GM21526 (cell line): ENCODE measurements at regions not wholly inside any gene's neighbourhood (a gene's known extent, or its start where the extent isn't known, plus 50 kb on each side); places are given as distances from the start of the nearest gene placed in this dataset.

Source experiments
- ATAC-seq: cut with Tn5 transposase; IDR thresholded peaks from one replicate; pipeline ENCODE4 v1.9.1; 2021; ENCODE audit warnings: moderate library complexity; ENCODE audit not compliant: unreplicated experiment, low FRiP score

GRCh38 chr21:26743524-26743923 is 101.7 kb downstream of the ADAMTS1 start:
- ATAC-seq, result no peak

- ATAC-seq, result no peak
Observed at GRCh38 chr21:26739189-26739588, 106.0 kb downstream of the ADAMTS1 start.

DNA sequence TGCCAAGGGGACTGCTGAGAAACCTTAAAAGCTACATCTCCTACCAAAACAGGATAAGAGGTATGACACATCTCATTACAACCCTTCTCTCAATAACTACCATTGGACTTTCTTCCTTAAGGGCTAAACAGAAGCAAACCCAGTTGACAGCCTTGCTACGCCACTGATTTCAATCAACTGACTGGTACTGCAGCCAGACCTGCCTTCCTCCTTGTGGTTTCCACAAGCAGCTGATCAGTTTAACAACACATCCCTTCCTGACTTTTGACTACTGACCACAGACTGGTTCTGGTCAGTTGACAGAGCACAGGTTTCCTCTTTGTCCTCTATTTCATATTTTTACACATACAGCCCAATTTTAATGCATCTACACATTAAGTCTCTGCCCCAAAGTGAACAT is 108.8 kb downstream of the ADAMTS1 start:
- no peak for ATAC-seq

DNA sequence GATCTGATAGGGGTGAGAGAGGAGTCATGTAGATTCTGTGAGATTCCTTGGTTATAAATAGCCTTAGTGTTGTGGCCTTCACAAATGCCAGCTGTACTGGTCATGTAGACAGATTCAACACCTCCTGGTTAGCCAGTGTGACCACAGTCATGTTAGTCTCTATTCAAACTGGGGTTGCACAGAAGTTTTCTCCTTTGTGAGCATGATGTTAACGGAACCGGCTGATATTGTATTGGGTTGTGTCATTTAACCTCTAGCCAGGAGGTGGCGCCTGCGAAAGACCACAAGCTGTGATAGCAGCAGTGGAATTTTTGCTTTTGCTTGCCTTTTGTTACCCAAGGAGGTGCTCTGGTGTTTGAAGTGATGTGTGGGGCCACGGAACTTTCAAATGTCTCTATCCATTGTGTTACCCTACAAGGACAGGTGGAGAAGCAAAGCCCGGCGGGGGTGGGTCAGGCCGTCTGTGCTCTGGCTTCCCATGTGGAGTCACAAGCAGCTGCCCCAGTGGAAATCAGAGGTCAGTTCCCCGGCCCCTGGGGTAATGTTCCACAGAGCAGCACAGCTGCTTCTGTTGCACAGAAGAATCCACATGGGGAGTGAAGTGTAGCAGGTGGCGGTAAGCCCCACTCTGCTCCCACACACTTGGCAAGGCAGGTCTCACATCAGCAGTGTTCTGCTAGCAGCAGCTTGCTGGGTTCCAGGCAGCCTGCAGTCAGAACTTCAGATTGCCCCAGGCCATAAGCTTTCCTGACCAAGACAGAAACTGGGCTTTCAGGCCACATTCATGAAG is 112.6 kb downstream of the ADAMTS1 start:
- peak; percentile 71 for ATAC-seq

DNA sequence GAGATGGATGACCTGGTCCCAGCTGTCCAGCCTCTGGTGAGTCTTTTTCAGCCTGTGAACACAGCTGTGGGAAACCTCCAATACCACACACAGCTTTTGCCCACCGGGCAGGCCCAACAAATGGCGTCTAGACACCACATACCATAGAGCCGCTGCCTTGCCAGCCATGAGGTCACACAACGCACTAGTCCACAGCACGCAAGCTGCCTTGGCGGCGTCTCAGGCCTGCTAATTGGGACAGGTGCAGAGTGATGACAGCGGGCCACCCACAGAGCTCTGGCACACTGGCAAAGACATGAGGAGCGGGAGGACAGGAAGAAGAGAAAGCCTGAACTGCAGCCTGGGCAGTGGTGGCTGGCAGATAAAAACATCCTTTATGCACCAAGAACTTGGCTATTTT is 125.5 kb downstream of the ADAMTS1 start:
- no peak for ATAC-seq

- ATAC-seq, result no peak
Observed at GRCh38 chr21:26717146-26717739, 128.0 kb downstream of the ADAMTS1 start.

- ATAC-seq, result no peak
Observed at GRCh38 chr21:26715878-26716506, 129.2 kb downstream of the ADAMTS1 start.

GRCh38 chr21:26715116-26715515 is 130.1 kb downstream of the ADAMTS1 start:
- no peak for ATAC-seq

- ATAC-seq, result no peak
Observed at GRCh38 chr21:26710155-26710554, 135.1 kb downstream of the ADAMTS1 start.

DNA sequence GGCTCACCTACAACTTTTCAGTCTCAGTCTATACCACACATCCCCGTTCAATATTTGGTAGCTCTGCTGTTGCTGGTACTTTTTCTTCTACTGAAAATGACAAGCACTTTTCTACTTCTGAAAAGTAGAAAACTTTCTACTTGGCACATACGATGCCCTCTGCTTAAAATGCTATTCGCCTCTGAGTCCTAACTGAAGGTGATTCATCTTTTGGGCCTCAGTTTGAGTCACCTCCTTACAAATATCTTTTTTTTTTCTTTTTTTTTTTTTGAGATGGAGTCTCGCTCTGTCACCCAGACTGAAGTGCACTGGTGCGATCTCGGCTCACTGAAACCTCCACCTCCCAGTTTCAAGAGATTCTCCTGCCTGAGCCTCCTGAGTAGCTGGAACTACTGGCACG is 136.0 kb upstream of the CYYR1 start:
- no peak for ATAC-seq

- ATAC-seq, result no peak
Observed at GRCh38 chr21:26708223-26708800, 135.2 kb upstream of the CYYR1 start.

DNA sequence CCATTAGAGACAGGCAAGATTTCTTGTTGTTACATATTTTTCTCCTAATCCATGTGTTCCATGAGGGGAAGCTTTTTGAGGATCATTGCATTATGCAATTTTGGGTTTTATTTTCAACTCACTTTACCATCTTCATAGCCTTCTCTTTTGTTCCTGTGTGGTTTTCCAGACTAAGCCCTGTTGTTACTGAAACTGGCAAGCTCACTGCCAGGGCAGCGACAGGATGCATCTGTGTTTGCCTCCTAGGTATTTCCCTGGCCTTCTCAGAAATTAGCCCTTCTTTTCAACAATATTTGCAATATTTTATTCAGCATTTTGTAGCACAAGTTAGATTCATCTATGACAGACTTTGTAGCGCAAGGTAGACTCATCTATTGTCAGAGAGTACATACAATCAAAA is 134.2 kb upstream of the CYYR1 start:
- no peak for ATAC-seq

DNA sequence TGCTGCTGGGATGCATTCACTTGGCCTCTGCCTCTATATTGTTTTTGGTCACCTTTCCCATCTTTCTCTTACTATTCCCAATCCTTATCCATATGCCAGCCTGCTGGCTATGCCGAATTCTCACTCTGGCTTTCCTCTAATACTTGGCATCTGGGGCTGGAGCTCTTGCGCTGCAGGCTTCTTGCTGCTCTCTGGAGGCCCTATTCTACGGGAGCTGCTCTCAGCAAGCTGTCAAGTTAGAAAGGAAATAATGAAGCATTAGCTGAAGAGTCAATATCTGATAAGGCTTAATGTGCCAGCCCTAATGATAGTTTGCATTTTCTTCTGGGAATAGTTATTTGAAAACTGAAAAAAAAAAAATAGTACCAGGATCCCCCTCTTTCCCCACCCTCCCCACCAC is 125.3 kb upstream of the CYYR1 start:
- ATAC-seq, result no peak

- no peak for ATAC-seq
Observed at GRCh38 chr21:26691416-26691815, 118.3 kb upstream of the CYYR1 start.

DNA sequence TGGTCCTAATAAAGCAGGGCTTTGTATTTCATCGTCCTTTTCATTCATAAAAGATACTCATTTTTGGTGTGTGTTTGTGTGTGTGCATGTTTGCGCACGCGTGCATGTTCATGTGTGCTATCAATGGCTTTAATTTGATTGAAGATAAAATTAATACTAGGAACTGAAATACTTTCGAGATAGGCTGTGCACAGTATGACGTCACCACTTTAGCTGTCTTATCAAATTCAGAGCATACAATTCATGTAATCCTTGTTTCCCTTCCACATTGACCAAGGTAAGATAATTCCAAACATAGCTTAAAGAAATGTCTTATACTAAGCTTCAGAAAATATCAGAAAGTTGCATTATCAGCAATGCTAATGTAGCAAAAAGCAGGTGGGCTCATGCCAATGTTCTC is 113.6 kb upstream of the CYYR1 start:
- ATAC-seq, result no peak

DNA sequence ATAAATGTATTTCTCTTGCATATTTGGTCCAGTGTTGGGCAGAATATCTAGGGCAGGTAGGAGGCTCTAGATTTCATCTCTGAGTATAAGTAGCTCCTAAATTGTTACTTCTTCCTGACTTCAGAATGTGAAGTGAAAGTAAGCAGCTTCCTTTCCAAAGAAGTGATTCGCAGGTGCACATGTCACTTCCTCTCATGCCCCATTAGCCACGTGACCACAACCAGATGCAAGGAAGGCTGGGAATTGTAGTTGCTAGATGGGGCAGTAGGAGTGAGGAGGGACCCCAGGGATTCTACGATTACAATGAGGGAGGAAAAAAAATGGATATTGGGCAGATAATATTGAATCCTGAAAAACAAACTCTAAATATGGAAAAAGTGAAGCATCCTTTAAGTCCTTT is 113.2 kb upstream of the CYYR1 start:
- peak; percentile 61 for ATAC-seq

DNA sequence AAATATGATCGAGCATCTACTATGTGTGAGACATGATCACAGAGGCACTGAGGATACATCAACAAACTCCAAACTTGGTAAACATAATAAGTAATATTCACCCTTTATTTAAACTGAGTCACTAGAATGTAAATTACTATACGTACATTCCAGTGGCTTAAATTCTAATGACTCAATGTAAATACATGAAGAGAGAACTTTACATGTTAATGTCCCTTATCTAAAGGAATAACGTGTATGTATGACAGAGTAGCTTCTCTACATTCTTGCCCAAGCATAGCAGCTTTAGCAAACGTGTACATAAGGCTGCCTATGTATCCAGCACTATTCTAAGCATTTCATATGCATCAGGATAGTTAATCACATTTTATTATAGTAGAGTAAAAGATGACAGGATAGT is 111.8 kb upstream of the CYYR1 start:
- ATAC-seq, result no peak

- ATAC-seq, result no peak
Observed at GRCh38 chr21:26683996-26684395, 110.9 kb upstream of the CYYR1 start.

GRCh38 chr21:26679284-26679683 is 106.2 kb upstream of the CYYR1 start:
- ATAC-seq, result no peak

- no peak for ATAC-seq
Observed at GRCh38 chr21:26674323-26674722, 101.2 kb upstream of the CYYR1 start.

GRCh38 chr21:26669215-26669764 is 96.2 kb upstream of the CYYR1 start:
- no peak for ATAC-seq
